ENCODE measurements at regions not wholly inside any gene's neighbourhood (a gene's known extent, or its start where the extent isn't known, plus 50 kb on each side); places are given as distances from the start of the nearest gene placed in this dataset.

DNA sequence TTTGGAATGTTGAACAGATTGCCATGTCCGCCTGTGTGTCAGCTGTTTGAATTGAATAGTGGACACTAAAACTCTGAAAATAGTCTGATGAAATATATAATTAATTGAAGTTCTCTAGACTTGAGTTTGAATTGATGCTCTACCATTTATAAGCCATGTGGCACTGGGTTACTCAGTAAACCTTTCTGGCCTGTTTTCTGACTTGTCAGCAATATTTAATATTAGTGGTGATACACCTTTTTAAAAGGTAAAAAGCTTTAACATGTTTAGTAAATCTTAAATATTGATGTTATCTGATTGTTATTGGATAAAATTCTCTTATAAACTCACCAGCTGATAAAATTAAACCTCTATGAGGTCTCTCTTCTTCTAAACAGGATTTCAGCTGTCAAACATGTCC is 695.4 kb upstream of the HS3ST1 start:
- no peak for TF ChIP-seq CTCF (IDR thresholded peaks at IDR 0.05; ENCODE audit: low read length)
- TF ChIP-seq EZH2 (optimal IDR thresholded peaks at IDR 0.05; ENCODE audit: low read depth, low read length): no peak
